ENCODE measurements at regions not wholly inside any gene's neighbourhood (a gene's known extent, or its start where the extent isn't known, plus 50 kb on each side); places are given as distances from the start of the nearest gene placed in this dataset.

- ChIA-PET CTCF (no interaction called here), POLR2A (no interaction called here)
- intact Hi-C loops (cut with micrococcal nuclease; ENCODE audit: unreplicated experiment) = no loop called here
- TF ChIP-seq REST (IDR thresholded peaks at IDR 0.05; ENCODE audit: insufficient read depth in 1 of 2, low read depth in 2 of 2, low read length in 1 of 2) = no peak
- no peak for TF ChIP-seq TCF7L2 (IDR thresholded peaks at IDR 0.05; ENCODE audit: low read depth, low read length)
- TF ChIP-seq CTCF (IDR thresholded peaks at IDR 0.05) = no peak
- TF ChIP-seq POLR2AphosphoS5 (IDR thresholded peaks at IDR 0.05; ENCODE audit: low read depth, low read length) = no peak
- TF ChIP-seq SIN3A (IDR thresholded peaks at IDR 0.05; ENCODE audit: borderline replicate concordance, insufficient read depth, low read depth, low read length) = no peak
- no peaks in the 10 kb centered on the region for H3K9me3 ChIP-seq (ENCODE audit: control insufficient read depth, insufficient read depth, low read depth, low read length)
- in situ Hi-C loops (cut with HindIII; ENCODE audit: low pct_unique_long_range_greater_than_20kb, low sequenced_read_pairs) = no loop called here
- H3K4me3 ChIP-seq (ENCODE audit: low read depth in 2 of 2, low read length in 2 of 2) = no peak overlapping the region
- no peaks in the 10 kb centered on the region for H3K27me3 ChIP-seq (ENCODE audit: control insufficient read depth, insufficient read depth, low read length)
- no TSS peak for BruUV-seq (replicated peaks)
- no peak overlapping the region for H3K27ac ChIP-seq (ENCODE audit: low read length)
- ATAC-seq (no peak), DNase-seq (ENCODE audit: low read depth, low spot score) (no peak)
- no peaks in the 10 kb centered on the region for H3K36me3 ChIP-seq (ENCODE audit: control insufficient read depth, insufficient read depth, low read length)
- H3K4me1 ChIP-seq (ENCODE audit: control insufficient read depth, insufficient read depth, low read length) = no peaks in the 10 kb centered on the region
Measured at GRCh38 chr11:25537393-25537792, 794.5 kb upstream of the ANO3 start.

- Histone ChIP-seq H3K9me3 (ENCODE audit: control insufficient read depth, insufficient read depth, low read depth, low read length) (no peaks in the 10 kb centered on the region), H3K36me3 (ENCODE audit: control insufficient read depth, insufficient read depth, low read length) (no peaks in the 10 kb centered on the region), H3K27me3 (ENCODE audit: control insufficient read depth, insufficient read depth, low read length) (no peaks in the 10 kb centered on the region), H3K27ac (ENCODE audit: low read length) (no peak overlapping the region), H3K4me1 (ENCODE audit: control insufficient read depth, insufficient read depth, low read length) (no peaks in the 10 kb centered on the region), H3K4me3 (ENCODE audit: low read depth in 2 of 2, low read length in 2 of 2) (no peak overlapping the region)
- in situ Hi-C loops (cut with HindIII; ENCODE audit: low pct_unique_long_range_greater_than_20kb, low sequenced_read_pairs) = no loop called here
- intact Hi-C loops (cut with micrococcal nuclease; ENCODE audit: unreplicated experiment) = no loop called here
- TF ChIP-seq REST (IDR thresholded peaks at IDR 0.05; ENCODE audit: insufficient read depth in 1 of 2, low read depth in 2 of 2, low read length in 1 of 2) (no peak), POLR2AphosphoS5 (IDR thresholded peaks at IDR 0.05; ENCODE audit: low read depth, low read length) (no peak), SIN3A (IDR thresholded peaks at IDR 0.05; ENCODE audit: borderline replicate concordance, insufficient read depth, low read depth, low read length) (no peak), TCF7L2 (IDR thresholded peaks at IDR 0.05; ENCODE audit: low read depth, low read length) (no peak), CTCF (IDR thresholded peaks at IDR 0.05) (no peak)
- no peak for DNase-seq (ENCODE audit: low read depth, low spot score)
- no peak for ATAC-seq
- ChIA-PET CTCF (no interaction called here), POLR2A (no interaction called here)
- BruUV-seq (replicated peaks) = no TSS peak
Measured at GRCh38 chr11:25547292-25547691, 784.6 kb upstream of the ANO3 start.
